ENCODE measurements at regions not wholly inside any gene's neighbourhood (a gene's known extent, or its start where the extent isn't known, plus 50 kb on each side); places are given as distances from the start of the nearest gene placed in this dataset.

DNA sequence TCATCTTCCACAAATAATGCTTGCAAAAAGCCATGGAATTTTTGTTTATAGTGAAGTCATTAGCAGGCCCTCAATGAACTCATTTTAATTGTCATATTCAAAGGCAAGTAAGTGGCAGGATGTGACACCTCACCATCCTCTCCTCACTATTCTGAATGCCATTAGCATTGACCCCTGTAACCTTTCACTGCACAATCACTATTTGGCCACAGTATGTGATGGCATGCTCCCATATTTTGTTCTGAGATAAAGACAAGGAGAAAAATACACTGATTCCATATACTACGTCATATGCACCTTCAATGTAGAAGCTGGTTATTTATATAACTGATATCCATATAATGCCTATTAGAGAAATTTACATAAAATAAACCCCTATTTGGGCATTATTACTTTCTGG is 1443.2 kb downstream of the SUCLG1 start:
- Histone ChIP-seq H3K4me1 (no peaks in the 10 kb centered on the region), H3K27ac (no peak overlapping the region), H3K27me3 (no peaks in the 10 kb centered on the region), H3K4me3 (no peak overlapping the region), H3K9me3 (no peaks in the 10 kb centered on the region), H3K36me3 (no peaks in the 10 kb centered on the region)
- WGBS, 2 donors = 92 to 100% methylated on average over 1 of the region's 1 CpG
- no peak for TF ChIP-seq EP300 (IDR thresholded peaks at IDR 0.05)
- TF ChIP-seq, protein P1, sequence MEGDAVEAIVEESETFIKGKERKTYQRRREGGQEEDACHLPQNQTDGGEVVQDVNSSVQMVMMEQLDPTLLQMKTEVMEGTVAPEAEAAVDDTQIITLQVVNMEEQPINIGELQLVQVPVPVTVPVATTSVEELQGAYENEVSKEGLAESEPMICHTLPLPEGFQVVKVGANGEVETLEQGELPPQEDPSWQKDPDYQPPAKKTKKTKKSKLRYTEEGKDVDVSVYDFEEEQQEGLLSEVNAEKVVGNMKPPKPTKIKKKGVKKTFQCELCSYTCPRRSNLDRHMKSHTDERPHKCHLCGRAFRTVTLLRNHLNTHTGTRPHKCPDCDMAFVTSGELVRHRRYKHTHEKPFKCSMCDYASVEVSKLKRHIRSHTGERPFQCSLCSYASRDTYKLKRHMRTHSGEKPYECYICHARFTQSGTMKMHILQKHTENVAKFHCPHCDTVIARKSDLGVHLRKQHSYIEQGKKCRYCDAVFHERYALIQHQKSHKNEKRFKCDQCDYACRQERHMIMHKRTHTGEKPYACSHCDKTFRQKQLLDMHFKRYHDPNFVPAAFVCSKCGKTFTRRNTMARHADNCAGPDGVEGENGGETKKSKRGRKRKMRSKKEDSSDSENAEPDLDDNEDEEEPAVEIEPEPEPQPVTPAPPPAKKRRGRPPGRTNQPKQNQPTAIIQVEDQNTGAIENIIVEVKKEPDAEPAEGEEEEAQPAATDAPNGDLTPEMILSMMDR (IDR thresholded peaks at IDR 0.05) = no peak
- TF ChIP-seq POLR2AphosphoS5 (IDR thresholded peaks at IDR 0.05) = no peak
- no peak for TF ChIP-seq POLR2A (IDR thresholded peaks at IDR 0.05)
- DNase-seq (no peak), ATAC-seq (ENCODE audit: low FRiP score in 2 of 2) (no peak)

DNA sequence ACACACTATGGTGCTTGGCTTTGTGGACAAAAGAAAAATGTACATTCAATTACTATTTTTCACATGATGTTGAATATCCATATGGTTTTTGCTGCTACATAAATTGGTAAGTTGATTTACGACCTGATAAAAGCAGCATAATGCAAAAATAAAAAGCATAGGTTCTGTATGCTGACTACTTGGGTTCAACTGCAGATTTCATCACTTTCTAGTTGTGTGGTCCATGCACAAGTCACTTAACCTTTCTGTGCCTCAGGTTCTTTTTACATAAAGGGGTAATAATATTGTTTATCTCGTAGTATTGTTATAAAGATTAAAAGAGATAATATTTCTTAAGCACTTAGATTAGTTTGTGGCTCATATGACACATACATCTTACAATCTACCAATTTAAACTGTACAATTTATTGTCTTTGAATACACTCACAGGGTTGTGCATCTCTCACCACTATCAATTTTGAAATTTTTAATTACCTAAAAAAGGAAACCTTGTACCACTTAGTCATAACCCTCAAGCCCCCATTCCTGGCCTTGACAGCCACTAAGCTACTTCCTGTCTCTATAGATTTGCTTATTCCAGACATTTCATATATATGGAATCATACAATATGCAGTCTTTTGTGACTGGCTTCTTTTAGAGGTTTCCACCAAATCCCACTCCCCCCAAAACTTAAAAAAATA is 1443.9 kb downstream of the SUCLG1 start:
- ATAC-seq (ENCODE audit: low FRiP score in 2 of 2) (no peak), DNase-seq (no peak)
- Histone ChIP-seq H3K36me3 (no peaks in the 10 kb centered on the region), H3K27me3 (no peaks in the 10 kb centered on the region), H3K27ac (no peak overlapping the region), H3K4me1 (no peaks in the 10 kb centered on the region), H3K4me3 (no peak overlapping the region), H3K9me3 (no peaks in the 10 kb centered on the region)
- WGBS, 2 donors = 72 to 83% methylated on average over 2 of the region's 2 CpGs
- TF ChIP-seq EP300 (IDR thresholded peaks at IDR 0.05) (no peak), POLR2A (IDR thresholded peaks at IDR 0.05) (no peak), POLR2AphosphoS5 (IDR thresholded peaks at IDR 0.05) (no peak)
- TF ChIP-seq, protein P1 (IDR thresholded peaks at IDR 0.05) = no peak

DNA sequence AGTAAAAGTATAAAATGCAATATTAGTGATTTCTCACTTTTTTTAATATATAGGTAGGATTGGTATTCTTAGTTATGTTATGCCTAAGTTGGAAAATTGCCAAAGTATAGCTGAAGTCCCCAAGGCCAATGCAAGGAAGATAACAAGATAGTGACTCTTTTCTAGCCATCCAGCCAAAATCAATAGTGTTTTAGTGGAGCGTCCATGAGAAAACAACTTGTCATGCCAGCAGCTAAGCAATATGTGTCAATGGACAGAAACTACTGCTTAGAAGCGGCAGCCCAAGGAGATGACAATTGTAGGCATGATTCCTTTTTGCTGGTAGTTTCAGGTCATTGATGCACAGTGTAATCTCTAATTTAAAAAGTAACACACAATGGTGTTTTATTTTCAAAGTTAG is 1444.6 kb downstream of the SUCLG1 start:
- ATAC-seq (ENCODE audit: low FRiP score in 2 of 2) = no peak
- H3K4me3 ChIP-seq = no peak overlapping the region
- no peaks in the 10 kb centered on the region for H3K9me3 ChIP-seq
- no peak for TF ChIP-seq POLR2A (IDR thresholded peaks at IDR 0.05)
- TF ChIP-seq EP300 (IDR thresholded peaks at IDR 0.05) = no peak
- no peak for TF ChIP-seq POLR2AphosphoS5 (IDR thresholded peaks at IDR 0.05)
- TF ChIP-seq, protein P1 (IDR thresholded peaks at IDR 0.05) = no peak
- DNase-seq = no peak
- no peaks in the 10 kb centered on the region for H3K36me3 ChIP-seq
- no peaks in the 10 kb centered on the region for H3K4me1 ChIP-seq
- H3K27ac ChIP-seq = no peak overlapping the region
- 90% methylated on average over 2 of the region's 2 CpGs for WGBS, 2 donors
- H3K27me3 ChIP-seq = no peaks in the 10 kb centered on the region

DNA sequence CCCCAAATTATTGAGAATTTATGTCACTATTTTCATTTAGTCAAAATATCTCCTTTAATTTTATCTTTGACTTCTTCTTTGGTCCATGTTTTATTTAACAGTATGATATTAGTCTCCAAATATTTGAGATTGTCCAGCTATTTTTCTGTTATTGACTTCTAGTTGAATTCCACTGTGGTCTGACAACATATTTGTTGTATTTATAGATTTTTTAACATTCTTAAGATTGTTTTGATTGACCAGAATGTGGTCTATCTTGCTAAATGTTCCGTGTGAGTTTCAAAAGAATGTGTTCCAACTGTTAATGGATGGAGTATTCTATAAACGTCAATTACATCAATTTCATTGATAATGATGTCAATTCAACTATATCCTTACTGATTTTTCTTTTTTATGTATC is 1452.1 kb downstream of the SUCLG1 start:
- TF ChIP-seq POLR2A (IDR thresholded peaks at IDR 0.05) = no peak
- TF ChIP-seq, protein P1 (IDR thresholded peaks at IDR 0.05) = no peak
- TF ChIP-seq POLR2AphosphoS5 (IDR thresholded peaks at IDR 0.05) = no peak
- no peak for TF ChIP-seq EP300 (IDR thresholded peaks at IDR 0.05)
- 73 to 82% methylated on average over 2 of the region's 2 CpGs for WGBS, 2 donors
- Histone ChIP-seq H3K36me3 (no peaks in the 10 kb centered on the region), H3K4me3 (no peak overlapping the region), H3K27me3 (no peaks in the 10 kb centered on the region), H3K27ac (no peak overlapping the region), H3K4me1 (no peaks in the 10 kb centered on the region), H3K9me3 (no peaks in the 10 kb centered on the region)
- DNase-seq (no peak), ATAC-seq (ENCODE audit: low FRiP score in 2 of 2) (no peak)

DNA sequence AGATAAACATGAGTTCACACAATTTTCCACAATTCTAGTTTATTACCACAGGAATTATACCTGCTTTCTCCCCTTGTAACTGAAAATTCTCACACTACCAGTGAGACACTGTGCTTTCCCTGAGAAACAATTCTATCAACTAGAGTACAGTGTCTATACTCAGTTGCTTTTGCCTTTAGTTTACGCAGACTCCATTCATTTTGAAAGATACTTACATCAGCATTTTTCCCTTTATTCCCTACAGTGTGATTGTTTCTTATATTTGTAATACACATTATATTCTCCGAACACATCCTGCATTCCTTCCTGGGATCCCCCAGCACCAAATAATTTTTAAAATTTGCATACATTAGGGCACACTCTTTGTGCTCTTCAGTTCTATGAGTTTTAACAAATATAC is 1455.5 kb downstream of the SUCLG1 start:
- DNase-seq (no peak), ATAC-seq (ENCODE audit: low FRiP score in 2 of 2) (no peak)
- H3K4me3 ChIP-seq = no peak overlapping the region
- H3K4me1 ChIP-seq = no peaks in the 10 kb centered on the region
- no peaks in the 10 kb centered on the region for H3K36me3 ChIP-seq
- H3K9me3 ChIP-seq = no peaks in the 10 kb centered on the region
- whole genome bisulfite sequencing, 2 donors = 92% methylated on average over 2 of the region's 2 CpGs
- TF ChIP-seq, protein P1 (IDR thresholded peaks at IDR 0.05) = no peak
- TF ChIP-seq POLR2A (IDR thresholded peaks at IDR 0.05) (no peak), EP300 (IDR thresholded peaks at IDR 0.05) (no peak), POLR2AphosphoS5 (IDR thresholded peaks at IDR 0.05) (no peak)
- H3K27me3 ChIP-seq = no peaks in the 10 kb centered on the region
- no peak overlapping the region for H3K27ac ChIP-seq

Measured in upper lobe of left lung (tissue), 6 donors.